Type B pancreatic cell (in vitro differentiated cells): ENCODE measurements at regions not wholly inside any gene's neighbourhood (a gene's known extent, or its start where the extent isn't known, plus 50 kb on each side); places are given as distances from the start of the nearest gene placed in this dataset.

ENCODE experiments used
- DNase-seq: peaks from one replicate; pipeline ENCODE4 v3.0.0; 2021; ENCODE audit warnings: mixed read lengths; ENCODE audit not compliant: unreplicated experiment; ENCODE audit errors: extremely low spot score
- H3K27ac Mint-ChIP-seq: 2 replicates; pipeline ENCODE4 v1.8.0; 2021; ENCODE audit warnings: mild to moderate bottlenecking, mixed read lengths
- H3K27me3 Mint-ChIP-seq: 2 replicates; pipeline ENCODE4 v1.8.0; 2021; ENCODE audit warnings: mixed read lengths
- H3K36me3 Mint-ChIP-seq: 2 replicates; pipeline ENCODE4 v1.8.0; 2021; ENCODE audit warnings: mixed read lengths
- H3K4me1 Mint-ChIP-seq: one replicate; pipeline ENCODE4 v1.8.0; 2021; ENCODE audit warnings: mixed read lengths; ENCODE audit not compliant: unreplicated experiment
- H3K4me3 Mint-ChIP-seq: 2 replicates; pipeline ENCODE4 v1.8.0; 2021; ENCODE audit warnings: mild to moderate bottlenecking, mixed read lengths
- H3K9me3 Mint-ChIP-seq: 2 replicates; pipeline ENCODE4 v1.8.0; 2021; ENCODE audit warnings: mixed read lengths
- CTCF ChIP-seq: fragments of 200-600 bp; sonication (generic); conservative IDR thresholded peaks from 2 replicates; pipeline ENCODE4 v1.5.0; 2021; ENCODE audit warnings: antibody characterized with exemption, mild to moderate bottlenecking

GRCh38 chr2:222058819-222059445 is 239.9 kb downstream of the PAX3 start:
- no peak for DNase-seq
- no peaks in the 10 kb centered on the region for H3K36me3 Mint-ChIP-seq
- H3K4me1 Mint-ChIP-seq = peaks cover 12% of the 10 kb centered on the region
- no peak overlapping the region for H3K27ac Mint-ChIP-seq
- H3K27me3 Mint-ChIP-seq = peaks cover 90% of the 10 kb centered on the region
- no peaks in the 10 kb centered on the region for H3K9me3 Mint-ChIP-seq
- TF ChIP-seq CTCF = no peak
- no peak overlapping the region for H3K4me3 Mint-ChIP-seq

- H3K4me3 Mint-ChIP-seq = no peak overlapping the region
- H3K9me3 Mint-ChIP-seq = no peaks in the 10 kb centered on the region
- peaks cover 95% of the 10 kb centered on the region for H3K27me3 Mint-ChIP-seq
- no peaks in the 10 kb centered on the region for H3K36me3 Mint-ChIP-seq
- no peak for DNase-seq
- H3K4me1 Mint-ChIP-seq = peaks cover 16% of the 10 kb centered on the region
- no peak overlapping the region for H3K27ac Mint-ChIP-seq
- peak; percentile 93 for TF ChIP-seq CTCF
Observed at GRCh38 chr2:222057347-222058073, 241.3 kb downstream of the PAX3 start.

GRCh38 chr2:222055328-222055727 is 243.5 kb downstream of the PAX3 start:
- H3K4me1 Mint-ChIP-seq = peaks cover 4% of the 10 kb centered on the region
- no peaks in the 10 kb centered on the region for H3K9me3 Mint-ChIP-seq
- no peak overlapping the region for H3K27ac Mint-ChIP-seq
- no peaks in the 10 kb centered on the region for H3K36me3 Mint-ChIP-seq
- no peak overlapping the region for H3K4me3 Mint-ChIP-seq
- DNase-seq = no peak
- no peak for TF ChIP-seq CTCF
- H3K27me3 Mint-ChIP-seq = peaks cover 86% of the 10 kb centered on the region

GRCh38 chr2:222054813-222055212 is 244.0 kb downstream of the PAX3 start:
- Mint-ChIP-seq H3K4me3 (no peak overlapping the region), H3K4me1 (peaks cover 4% of the 10 kb centered on the region), H3K27me3 (peaks cover 84% of the 10 kb centered on the region), H3K9me3 (no peaks in the 10 kb centered on the region), H3K27ac (no peak overlapping the region), H3K36me3 (no peaks in the 10 kb centered on the region)
- no peak for TF ChIP-seq CTCF
- DNase-seq = no peak

- Mint-ChIP-seq H3K27me3 (peaks cover 84% of the 10 kb centered on the region), H3K4me1 (peaks cover 4% of the 10 kb centered on the region), H3K27ac (no peak overlapping the region), H3K9me3 (no peaks in the 10 kb centered on the region), H3K36me3 (no peaks in the 10 kb centered on the region), H3K4me3 (peak overlapping the region; percentile 42)
- no peak for DNase-seq
- TF ChIP-seq CTCF = peak; percentile 66
Observed at GRCh38 chr2:222052934-222053367, 245.8 kb downstream of the PAX3 start.
